NCI-H2171 treated with DMSO at 0.1 percent for 48 hours (cell line): ENCODE measurements at regions not wholly inside any gene's neighbourhood (a gene's known extent, or its start where the extent isn't known, plus 50 kb on each side); places are given as distances from the start of the nearest gene placed in this dataset.
"Not testable (repeated sequence)": the region's sequence is repeated elsewhere in the genome, so short reads cannot be mapped to it uniquely, and the experiment has no call there.

Experiments
- DNase-seq: peaks from one replicate; lab custom pipeline; 2025; lab: John Stamatoyannopoulos, UW

GRCh38 chr6:62889240-62889639, 322.0 kb upstream of the FKBP1C start:
- no peak for DNase-seq

- no peak for DNase-seq
Observed at GRCh38 chr6:62891065-62891647, 320.1 kb upstream of the FKBP1C start.

- no peak for DNase-seq
Observed at GRCh38 chr6:62894114-62894513, 317.2 kb upstream of the FKBP1C start.

GRCh38 chr6:62903266-62903665, 308.0 kb upstream of the FKBP1C start:
- DNase-seq = no peak

GRCh38 chr6:62904687-62905086, 306.6 kb upstream of the FKBP1C start:
- no peak for DNase-seq

- DNase-seq = no peak
Observed at GRCh38 chr6:62914530-62914929, 296.7 kb upstream of the FKBP1C start.

- DNase-seq = no peak
Observed at GRCh38 chr6:62923728-62924127, 287.5 kb upstream of the FKBP1C start.

DNA sequence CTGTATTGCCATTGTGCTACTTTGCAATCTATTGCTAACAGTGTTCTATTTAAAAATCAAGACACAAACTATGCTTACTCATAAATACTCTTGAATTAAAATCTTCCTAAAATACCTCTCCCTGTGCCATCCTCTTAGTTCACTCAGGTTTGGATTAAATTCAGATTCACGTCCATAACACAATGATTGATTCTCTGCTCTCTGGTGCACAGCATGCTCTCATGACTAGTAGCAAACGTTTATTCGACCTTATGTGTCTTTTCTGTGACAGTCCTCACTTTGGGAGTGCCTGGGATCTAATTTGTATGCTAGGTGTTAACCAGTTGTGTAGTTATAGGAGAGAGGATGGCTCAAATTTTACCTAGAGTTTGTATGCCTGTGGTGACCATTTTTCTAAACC, 270.4 kb upstream of the FKBP1C start:
- no peak for DNase-seq

DNA sequence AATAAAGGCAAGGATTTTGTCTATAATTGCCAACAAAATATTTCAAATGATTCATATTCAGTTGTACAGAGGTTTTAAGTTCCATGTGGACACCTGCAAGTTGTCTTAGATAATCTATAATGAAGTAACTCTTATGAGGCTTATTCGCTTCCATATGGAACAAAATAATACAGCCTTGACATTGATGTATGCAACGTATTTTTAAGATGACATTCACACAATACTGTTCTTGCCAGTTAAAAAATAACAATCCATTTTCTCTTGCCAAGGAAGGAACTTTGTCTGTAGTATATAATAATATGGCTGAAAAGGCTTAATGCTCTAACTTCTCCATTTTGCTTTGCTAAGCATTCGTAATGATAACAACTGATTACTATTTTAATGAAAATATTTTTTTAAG, 269.3 kb upstream of the FKBP1C start:
- no peak for DNase-seq

GRCh38 chr6:62968834-62969233, 242.4 kb upstream of the FKBP1C start:
- no peak for DNase-seq

- DNase-seq = no peak
Observed at GRCh38 chr6:62971976-62972658, 239.2 kb upstream of the FKBP1C start.

DNA sequence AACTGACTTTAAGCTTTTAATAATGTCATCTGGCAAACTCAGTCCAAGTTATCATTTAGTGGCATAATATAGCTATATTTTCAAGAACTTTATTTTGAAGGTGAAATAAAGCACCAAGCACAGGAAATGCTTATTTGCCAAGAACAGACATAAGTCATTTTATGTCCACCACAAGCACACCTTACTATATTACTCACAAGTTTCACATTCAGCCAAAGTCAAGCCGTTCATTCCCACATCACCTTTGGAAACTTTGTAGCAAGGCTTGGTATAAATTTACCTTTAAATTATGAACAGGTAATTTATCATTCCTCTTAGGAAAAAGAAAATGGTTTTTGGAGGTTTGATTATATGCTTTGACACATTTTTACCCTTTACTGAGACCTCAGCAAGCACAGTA, 236.8 kb upstream of the FKBP1C start:
- DNase-seq = no peak

GRCh38 chr6:62976566-62976965, 234.7 kb upstream of the FKBP1C start:
- no peak for DNase-seq

DNA sequence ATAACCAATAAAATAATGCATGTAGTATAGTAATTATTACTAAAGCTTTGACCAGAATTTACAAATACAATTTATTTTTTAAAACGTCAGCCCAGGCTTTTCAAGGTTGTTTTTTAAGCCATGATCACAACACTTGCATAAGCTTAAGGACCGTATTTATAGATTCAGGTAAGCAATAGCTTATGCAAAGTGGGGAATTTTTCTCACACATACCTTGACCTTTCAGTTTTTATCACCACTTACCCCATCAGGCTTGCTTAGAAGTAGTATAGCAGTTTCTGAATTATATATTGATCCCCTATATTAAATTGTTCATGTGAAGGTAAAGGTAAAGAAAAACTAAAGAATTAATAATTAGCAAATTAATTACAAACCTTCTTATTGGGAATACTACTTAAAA, 232.3 kb upstream of the FKBP1C start:
- no peak for DNase-seq

GRCh38 chr6:62980093-62980492, 231.2 kb upstream of the FKBP1C start:
- DNase-seq = no peak

DNA sequence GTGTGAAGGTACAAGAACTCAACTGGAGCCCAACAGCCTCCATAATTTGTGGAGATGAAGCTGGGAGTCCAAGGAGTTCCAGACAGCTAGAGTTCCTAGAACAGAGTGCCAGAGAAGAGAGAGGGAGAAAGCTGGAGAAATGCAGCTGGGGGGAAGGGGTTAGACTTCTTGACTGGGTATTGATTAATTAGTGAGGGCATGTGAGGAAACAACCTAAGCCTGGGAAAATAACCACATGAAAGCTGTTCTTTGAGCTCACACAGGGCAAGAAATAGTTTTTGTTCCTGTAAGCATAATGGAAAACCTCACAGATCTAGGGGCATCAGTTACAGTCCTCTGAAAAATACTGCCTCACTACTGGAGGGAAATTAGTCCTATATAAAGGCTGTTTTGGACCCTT, 230.5 kb upstream of the FKBP1C start:
- no peak for DNase-seq

DNA sequence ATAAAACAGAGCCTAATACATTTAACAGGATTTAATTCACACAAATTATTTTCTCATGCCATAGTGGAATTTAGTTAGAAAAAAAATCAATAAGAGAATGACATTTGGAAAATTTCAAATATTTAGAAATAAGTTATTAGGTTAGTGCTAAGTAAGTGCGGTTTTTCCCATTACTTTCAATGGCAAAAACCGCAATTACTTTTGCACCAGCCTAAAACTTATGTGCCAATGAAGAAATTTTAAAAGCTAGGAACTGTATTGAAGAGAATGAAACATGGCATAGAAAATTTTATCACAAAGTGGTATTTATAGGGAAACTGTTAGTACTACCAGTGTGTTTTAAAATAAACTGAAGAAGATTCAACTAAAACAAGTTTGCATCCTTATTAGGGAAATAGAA, 228.3 kb upstream of the FKBP1C start:
- DNase-seq = no peak

- DNase-seq = not testable (repeated sequence)
Observed at GRCh38 chr6:62991696-62992095, 219.6 kb upstream of the FKBP1C start.

DNA sequence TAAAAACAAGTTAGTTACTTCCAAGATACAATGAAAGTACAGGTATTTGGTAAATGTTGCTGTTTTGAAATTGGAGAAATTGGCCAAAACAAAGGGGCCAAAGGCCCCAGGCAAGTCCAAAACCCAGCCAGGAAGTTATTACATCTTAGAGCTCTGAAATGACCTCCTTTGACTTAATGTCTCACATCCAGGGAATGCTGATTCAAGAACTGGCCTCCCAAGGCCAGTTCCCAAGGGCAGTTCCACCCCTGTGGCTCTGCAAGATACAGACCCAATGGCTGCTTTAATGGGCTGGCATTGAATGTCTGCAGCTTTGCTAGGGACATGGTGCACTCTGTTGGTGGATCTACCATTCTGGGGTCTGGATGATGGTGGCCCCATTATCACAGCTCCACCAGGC, 217.3 kb upstream of the FKBP1C start:
- no peak for DNase-seq

GRCh38 chr6:62998022-62998421, 213.2 kb upstream of the FKBP1C start:
- no peak for DNase-seq

- DNase-seq = not testable (repeated sequence)
Observed at GRCh38 chr6:62999242-62999641, 212.0 kb upstream of the FKBP1C start.

DNA sequence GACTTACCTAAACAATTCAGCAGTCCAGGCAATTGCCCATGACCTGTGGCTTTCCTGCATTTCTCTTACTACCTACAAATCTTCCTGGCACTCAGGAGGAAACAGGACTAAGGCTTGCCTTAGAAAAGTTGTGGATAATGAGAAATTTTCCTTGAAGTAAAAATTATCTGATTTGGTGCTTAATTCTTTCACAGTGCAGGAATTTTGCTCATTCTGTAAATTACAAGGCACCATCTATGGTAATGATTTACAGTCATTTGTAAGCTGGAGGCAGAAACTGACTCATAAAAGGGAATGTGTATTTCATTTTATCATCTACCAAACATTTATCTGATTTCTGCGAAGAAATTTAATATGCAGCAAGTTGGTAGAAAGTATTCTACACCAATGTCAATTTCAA, 211.5 kb upstream of the FKBP1C start:
- DNase-seq = no peak

DNA sequence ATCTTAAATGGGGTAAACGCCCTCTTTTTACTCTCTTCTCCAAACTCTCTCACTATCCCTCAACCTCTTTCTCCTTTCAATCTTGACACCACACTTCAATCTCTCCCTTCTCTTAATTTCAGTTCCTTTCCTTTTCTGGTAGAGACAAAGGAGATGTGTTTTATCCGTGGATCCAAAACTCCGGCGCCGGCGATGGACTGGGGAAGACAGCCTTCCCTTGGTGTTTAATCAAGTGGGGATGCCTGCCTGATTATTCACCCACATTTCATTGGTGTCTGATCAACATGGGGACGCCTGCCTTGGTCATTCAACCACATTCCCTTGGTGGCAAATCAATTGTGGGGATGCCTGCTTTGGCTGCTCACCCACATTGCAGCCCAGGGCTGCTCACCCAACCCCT, 205.3 kb upstream of the FKBP1C start:
- DNase-seq = not testable (repeated sequence)

DNA sequence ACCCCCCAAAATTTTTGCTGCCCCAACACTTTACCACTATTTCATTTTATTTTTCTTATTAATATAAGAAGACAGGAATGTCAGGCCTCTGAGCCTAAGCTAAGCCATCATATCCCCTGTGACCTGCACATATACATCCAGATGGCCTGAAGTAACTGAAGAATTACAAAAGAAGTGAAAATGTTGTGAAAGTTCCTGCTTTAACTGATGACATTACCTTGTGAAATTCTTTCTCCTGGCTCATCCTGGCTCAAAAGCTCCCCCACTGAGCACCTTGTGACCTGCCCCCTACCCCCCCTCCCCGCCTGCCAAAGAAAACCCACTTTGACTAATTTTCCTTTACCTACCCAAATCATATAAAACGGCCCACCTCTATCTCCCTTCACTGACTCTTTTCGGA, 200.3 kb upstream of the FKBP1C start:
- not testable (repeated sequence) for DNase-seq
